PC-9 (cell line): ENCODE measurements at regions not wholly inside any gene's neighbourhood (a gene's known extent, or its start where the extent isn't known, plus 50 kb on each side); places are given as distances from the start of the nearest gene placed in this dataset.

ENCODE experiments used
- EZH2 ChIP-seq: fragments of 200-600 bp; sonication (generic); IDR thresholded peaks from 2 replicates; pipeline ENCODE4 v1.8.0; 2017; ENCODE audit warnings: antibody characterized with exemption, low read depth
- TF ChIP-seq, protein P1 (sequence below): fragments of 200-600 bp; sonication (generic); conservative IDR thresholded peaks from 2 replicates; pipeline ENCODE4 v1.6.1; 2017; ENCODE audit warnings: mixed run types, antibody characterized with exemption, mild to moderate bottlenecking, moderate library complexity

- TF ChIP-seq, protein P1, sequence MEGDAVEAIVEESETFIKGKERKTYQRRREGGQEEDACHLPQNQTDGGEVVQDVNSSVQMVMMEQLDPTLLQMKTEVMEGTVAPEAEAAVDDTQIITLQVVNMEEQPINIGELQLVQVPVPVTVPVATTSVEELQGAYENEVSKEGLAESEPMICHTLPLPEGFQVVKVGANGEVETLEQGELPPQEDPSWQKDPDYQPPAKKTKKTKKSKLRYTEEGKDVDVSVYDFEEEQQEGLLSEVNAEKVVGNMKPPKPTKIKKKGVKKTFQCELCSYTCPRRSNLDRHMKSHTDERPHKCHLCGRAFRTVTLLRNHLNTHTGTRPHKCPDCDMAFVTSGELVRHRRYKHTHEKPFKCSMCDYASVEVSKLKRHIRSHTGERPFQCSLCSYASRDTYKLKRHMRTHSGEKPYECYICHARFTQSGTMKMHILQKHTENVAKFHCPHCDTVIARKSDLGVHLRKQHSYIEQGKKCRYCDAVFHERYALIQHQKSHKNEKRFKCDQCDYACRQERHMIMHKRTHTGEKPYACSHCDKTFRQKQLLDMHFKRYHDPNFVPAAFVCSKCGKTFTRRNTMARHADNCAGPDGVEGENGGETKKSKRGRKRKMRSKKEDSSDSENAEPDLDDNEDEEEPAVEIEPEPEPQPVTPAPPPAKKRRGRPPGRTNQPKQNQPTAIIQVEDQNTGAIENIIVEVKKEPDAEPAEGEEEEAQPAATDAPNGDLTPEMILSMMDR: no peak
- no peak for TF ChIP-seq EZH2
Measured at GRCh38 chrX:121504153-121504552, 456.7 kb downstream of the GLUD2 start.
